ENCODE measurements at regions not wholly inside any gene's neighbourhood (a gene's known extent, or its start where the extent isn't known, plus 50 kb on each side); places are given as distances from the start of the nearest gene placed in this dataset.

DNA sequence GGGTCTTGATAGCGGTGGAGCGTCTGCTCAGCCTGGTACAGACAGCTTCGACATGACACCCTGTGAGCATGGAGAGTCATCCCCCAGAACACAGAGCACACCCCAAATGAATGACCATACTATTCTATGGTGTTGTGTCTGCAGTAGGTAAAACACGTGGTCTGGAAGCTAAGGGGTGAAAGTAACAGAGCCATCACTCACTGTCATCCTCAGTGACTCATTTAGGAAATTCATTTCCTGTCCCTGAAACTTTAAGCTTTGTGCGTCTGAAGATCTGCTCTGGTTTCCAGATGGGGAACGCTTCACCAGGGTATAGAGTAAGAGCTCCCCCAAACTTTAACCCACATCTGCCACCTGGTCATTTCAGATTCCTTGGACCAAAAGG is 94.8 kb upstream of the DISP3 start:
- no peaks in the 10 kb centered on the region for H3K4me1 Mint-ChIP-seq (ENCODE audit: low read depth, unreplicated experiment)
- no TSS peak for BruUV-seq (replicated peaks)
- no peak overlapping the region for H3K4me3 Mint-ChIP-seq (ENCODE audit: low read depth, unreplicated experiment)
- intact Hi-C loops (cut with micrococcal nuclease; ENCODE audit: unreplicated experiment): no loop called here
- no peaks in the 10 kb centered on the region for H3K36me3 Mint-ChIP-seq (ENCODE audit: insufficient read depth, unreplicated experiment)
- H3K27me3 Mint-ChIP-seq (ENCODE audit: unreplicated experiment): peaks cover 93% of the 10 kb centered on the region
- H3K9me3 Mint-ChIP-seq (ENCODE audit: low read depth, unreplicated experiment): no peaks in the 10 kb centered on the region
- TF ChIP-seq CTCF (IDR thresholded peaks at IDR 0.05; ENCODE audit: unreplicated experiment): no peak
- H3K27ac Mint-ChIP-seq (ENCODE audit: unreplicated experiment): no peak overlapping the region
- no peak for DNase-seq
- CTCF ChIA-PET: interaction anchor here (0.6 to 1.1 kb wide), 2 partner anchors 9 to 619 kb away, joined by 3 read pairs; no protein-coding TSS in a partner anchor

- Mint-ChIP-seq H3K36me3 (ENCODE audit: insufficient read depth, unreplicated experiment) (no peaks in the 10 kb centered on the region), H3K27me3 (ENCODE audit: unreplicated experiment) (peaks cover 93% of the 10 kb centered on the region), H3K4me1 (ENCODE audit: low read depth, unreplicated experiment) (no peaks in the 10 kb centered on the region), H3K9me3 (ENCODE audit: low read depth, unreplicated experiment) (no peaks in the 10 kb centered on the region), H3K27ac (ENCODE audit: unreplicated experiment) (no peak overlapping the region), H3K4me3 (ENCODE audit: low read depth, unreplicated experiment) (no peak overlapping the region)
- TF ChIP-seq CTCF (IDR thresholded peaks at IDR 0.05; ENCODE audit: unreplicated experiment): no peak
- CTCF ChIA-PET: no interaction called here
- BruUV-seq (replicated peaks): no TSS peak
- DNase-seq: no peak
- intact Hi-C loops (cut with micrococcal nuclease; ENCODE audit: unreplicated experiment): no loop called here
Observed at GRCh38 chr1:11387829-11388228, 91.1 kb upstream of the DISP3 start.

GRCh38 chr1:11388617-11389016 is 90.3 kb upstream of the DISP3 start:
- Mint-ChIP-seq H3K4me3 (ENCODE audit: low read depth, unreplicated experiment) (no peak overlapping the region), H3K9me3 (ENCODE audit: low read depth, unreplicated experiment) (no peaks in the 10 kb centered on the region), H3K4me1 (ENCODE audit: low read depth, unreplicated experiment) (no peaks in the 10 kb centered on the region), H3K27ac (ENCODE audit: unreplicated experiment) (no peak overlapping the region), H3K27me3 (ENCODE audit: unreplicated experiment) (peaks cover 93% of the 10 kb centered on the region), H3K36me3 (ENCODE audit: insufficient read depth, unreplicated experiment) (no peaks in the 10 kb centered on the region)
- intact Hi-C loops (cut with micrococcal nuclease; ENCODE audit: unreplicated experiment): no loop called here
- peak; percentile 4 for DNase-seq
- TF ChIP-seq CTCF (IDR thresholded peaks at IDR 0.05; ENCODE audit: unreplicated experiment): no peak
- no TSS peak for BruUV-seq (replicated peaks)
- CTCF ChIA-PET: no interaction called here

DNA sequence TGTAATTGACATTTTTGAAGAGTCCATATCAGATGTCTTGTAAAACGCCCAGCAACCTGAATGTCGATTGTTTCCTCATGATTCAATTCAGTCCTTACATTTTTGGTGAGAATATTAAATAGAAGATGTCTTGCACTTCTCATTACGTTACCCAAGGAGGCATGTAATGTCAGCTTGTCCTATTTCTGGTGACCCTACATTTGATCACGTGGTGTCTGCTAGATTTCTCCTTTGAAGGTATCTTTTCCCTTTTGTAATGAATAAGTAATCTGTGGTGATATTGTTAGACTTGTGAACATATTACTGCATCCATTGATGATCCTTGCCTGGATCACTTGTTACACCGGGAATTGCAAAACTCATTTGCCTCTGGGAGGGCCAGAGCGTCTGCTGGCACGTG is 87.6 kb upstream of the DISP3 start:
- Mint-ChIP-seq H3K4me3 (ENCODE audit: low read depth, unreplicated experiment) (no peak overlapping the region), H3K4me1 (ENCODE audit: low read depth, unreplicated experiment) (no peaks in the 10 kb centered on the region), H3K27ac (ENCODE audit: unreplicated experiment) (no peak overlapping the region), H3K36me3 (ENCODE audit: insufficient read depth, unreplicated experiment) (no peaks in the 10 kb centered on the region), H3K27me3 (ENCODE audit: unreplicated experiment) (peaks cover 99% of the 10 kb centered on the region), H3K9me3 (ENCODE audit: low read depth, unreplicated experiment) (no peaks in the 10 kb centered on the region)
- TF ChIP-seq CTCF (IDR thresholded peaks at IDR 0.05; ENCODE audit: unreplicated experiment): no peak
- no peak for DNase-seq
- intact Hi-C loops (cut with micrococcal nuclease; ENCODE audit: unreplicated experiment): no loop called here
- BruUV-seq (replicated peaks): no TSS peak
- CTCF ChIA-PET: no interaction called here

DNA sequence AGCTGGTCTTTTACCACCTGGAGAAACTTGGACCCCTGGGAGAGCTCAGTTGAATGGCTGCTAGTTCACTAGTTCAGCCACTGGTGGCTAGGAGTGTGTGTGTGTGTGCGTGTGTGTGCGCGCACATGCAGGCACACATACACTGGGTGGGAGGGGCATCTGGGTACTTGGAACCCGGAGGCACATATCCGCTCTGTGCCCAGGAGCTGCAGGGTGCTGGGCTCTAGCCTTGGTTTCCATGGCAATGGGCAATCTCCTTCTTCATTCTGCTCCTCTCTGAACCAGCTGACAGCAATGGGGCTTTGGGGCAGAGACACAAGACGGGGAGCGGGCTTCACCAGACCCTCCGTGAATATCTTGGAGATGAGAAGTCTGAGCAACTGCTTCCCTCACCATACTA is 87.1 kb upstream of the DISP3 start:
- peaks cover 99% of the 10 kb centered on the region for H3K27me3 Mint-ChIP-seq (ENCODE audit: unreplicated experiment)
- intact Hi-C loops (cut with micrococcal nuclease; ENCODE audit: unreplicated experiment): no loop called here
- H3K27ac Mint-ChIP-seq (ENCODE audit: unreplicated experiment): no peak overlapping the region
- TF ChIP-seq CTCF (IDR thresholded peaks at IDR 0.05; ENCODE audit: unreplicated experiment): no peak
- no peaks in the 10 kb centered on the region for H3K36me3 Mint-ChIP-seq (ENCODE audit: insufficient read depth, unreplicated experiment)
- BruUV-seq (replicated peaks): no TSS peak
- no peaks in the 10 kb centered on the region for H3K9me3 Mint-ChIP-seq (ENCODE audit: low read depth, unreplicated experiment)
- no peak overlapping the region for H3K4me3 Mint-ChIP-seq (ENCODE audit: low read depth, unreplicated experiment)
- no peak for DNase-seq
- CTCF ChIA-PET: no interaction called here
- H3K4me1 Mint-ChIP-seq (ENCODE audit: low read depth, unreplicated experiment): no peaks in the 10 kb centered on the region
